ENCODE measurements at regions not wholly inside any gene's neighbourhood (a gene's known extent, or its start where the extent isn't known, plus 50 kb on each side); places are given as distances from the start of the nearest gene placed in this dataset.

GRCh38 chr15:70289191-70289955, 191.7 kb upstream of the TLE3 start:
- H3K4me3 ChIP-seq (ENCODE audit: low read length): no peak overlapping the region
- no peak for DNase-seq (ENCODE audit: low read depth)
- TF ChIP-seq, protein P1, sequence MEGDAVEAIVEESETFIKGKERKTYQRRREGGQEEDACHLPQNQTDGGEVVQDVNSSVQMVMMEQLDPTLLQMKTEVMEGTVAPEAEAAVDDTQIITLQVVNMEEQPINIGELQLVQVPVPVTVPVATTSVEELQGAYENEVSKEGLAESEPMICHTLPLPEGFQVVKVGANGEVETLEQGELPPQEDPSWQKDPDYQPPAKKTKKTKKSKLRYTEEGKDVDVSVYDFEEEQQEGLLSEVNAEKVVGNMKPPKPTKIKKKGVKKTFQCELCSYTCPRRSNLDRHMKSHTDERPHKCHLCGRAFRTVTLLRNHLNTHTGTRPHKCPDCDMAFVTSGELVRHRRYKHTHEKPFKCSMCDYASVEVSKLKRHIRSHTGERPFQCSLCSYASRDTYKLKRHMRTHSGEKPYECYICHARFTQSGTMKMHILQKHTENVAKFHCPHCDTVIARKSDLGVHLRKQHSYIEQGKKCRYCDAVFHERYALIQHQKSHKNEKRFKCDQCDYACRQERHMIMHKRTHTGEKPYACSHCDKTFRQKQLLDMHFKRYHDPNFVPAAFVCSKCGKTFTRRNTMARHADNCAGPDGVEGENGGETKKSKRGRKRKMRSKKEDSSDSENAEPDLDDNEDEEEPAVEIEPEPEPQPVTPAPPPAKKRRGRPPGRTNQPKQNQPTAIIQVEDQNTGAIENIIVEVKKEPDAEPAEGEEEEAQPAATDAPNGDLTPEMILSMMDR (IDR thresholded peaks at IDR 0.05; ENCODE audit: insufficient read depth, low read depth, low read length, missing control alignments): no peak

GRCh38 chr15:70286113-70286806, 188.5 kb upstream of the TLE3 start:
- TF ChIP-seq, protein P1 (IDR thresholded peaks at IDR 0.05; ENCODE audit: insufficient read depth, low read depth, low read length, missing control alignments): no peak
- H3K4me3 ChIP-seq (ENCODE audit: low read length): no peak overlapping the region
- DNase-seq (ENCODE audit: low read depth): no peak

GRCh38 chr15:70284438-70285214, 186.9 kb upstream of the TLE3 start:
- no peak for DNase-seq (ENCODE audit: low read depth)
- no peak overlapping the region for H3K4me3 ChIP-seq (ENCODE audit: low read length)
- TF ChIP-seq, protein P1 (IDR thresholded peaks at IDR 0.05; ENCODE audit: insufficient read depth, low read depth, low read length, missing control alignments): no peak

DNA sequence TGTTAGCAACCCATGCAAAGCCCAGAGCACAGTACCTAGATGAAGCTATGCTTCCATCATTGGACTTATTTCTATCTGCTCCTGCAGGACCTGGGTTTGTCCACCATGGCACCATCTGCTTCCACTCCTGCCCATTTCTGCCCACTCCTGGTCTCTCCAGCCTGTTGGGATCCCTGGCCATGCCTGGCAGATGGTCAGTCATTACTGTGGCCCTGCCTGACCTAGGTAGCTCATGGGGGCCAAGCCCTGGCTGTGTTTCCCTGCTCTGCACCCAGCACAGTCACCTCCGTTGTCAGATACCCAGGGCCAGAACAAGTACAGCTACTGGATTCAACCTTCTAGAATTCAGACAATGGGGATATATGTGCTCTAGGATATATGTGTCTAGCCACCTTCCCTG, 185.8 kb upstream of the TLE3 start:
- no peak for DNase-seq (ENCODE audit: low read depth)
- no peak overlapping the region for H3K4me3 ChIP-seq (ENCODE audit: low read length)
- TF ChIP-seq, protein P1 (IDR thresholded peaks at IDR 0.05; ENCODE audit: insufficient read depth, low read depth, low read length, missing control alignments): no peak

- TF ChIP-seq, protein P1 (IDR thresholded peaks at IDR 0.05; ENCODE audit: insufficient read depth, low read depth, low read length, missing control alignments): no peak
- no peak overlapping the region for H3K4me3 ChIP-seq (ENCODE audit: low read length)
- peak; percentile 46 for DNase-seq (ENCODE audit: low read depth)
Measured at GRCh38 chr15:70281811-70282307, 184.1 kb upstream of the TLE3 start.

GRCh38 chr15:70281261-70281810, 183.6 kb upstream of the TLE3 start:
- no peak for DNase-seq (ENCODE audit: low read depth)
- TF ChIP-seq, protein P1 (IDR thresholded peaks at IDR 0.05; ENCODE audit: insufficient read depth, low read depth, low read length, missing control alignments): no peak
- H3K4me3 ChIP-seq (ENCODE audit: low read length): no peak overlapping the region

Measured in epithelial cell of esophagus (primary cell).